Caco-2 (cell line): ENCODE measurements at regions not wholly inside any gene's neighbourhood (a gene's known extent, or its start where the extent isn't known, plus 50 kb on each side); places are given as distances from the start of the nearest gene placed in this dataset.
"Not testable (repeated sequence)": the region's sequence is repeated elsewhere in the genome, so short reads cannot be mapped to it uniquely, and the experiment has no call there.

Experiments used
- BruUV-seq: library from RNA; stranded (reverse); fragments of 400-500 nt; replicated peaks from 2 replicates; lab custom pipeline; 2021; lab: Mats Ljungman, UMichigan
- CTCF ChIA-PET: fragments of 300-600 bp; sonication (Branson Sonifier 250); formaldehyde crosslinking; loops from one replicate; lab custom pipeline; 2022; ENCODE audit warnings: antibody characterized with exemption; lab: Charles Lee
- POLR2A ChIA-PET: fragments of 300-600 bp; sonication (Branson Sonifier 250); formaldehyde crosslinking; loops from one replicate; lab custom pipeline; 2022; ENCODE audit warnings: antibody characterized with exemption; lab: Charles Lee
- DNase-seq, 2 experiments: peaks; one replicate each; pipeline versions ENCODE4 v3.0.0 to v3.0.0-alpha.2; 2020 to 2022
- H3K27me3 ChIP-seq: replicated peaks from 2 replicates; pipeline ENCODE4 v1.6.0; 2011; ENCODE audit warnings: low read length; ENCODE audit not compliant: control insufficient read depth, insufficient read depth
- H3K36me3 ChIP-seq: 2 replicates; pipeline ENCODE4 v1.5.1; 2011; ENCODE audit warnings: low read length; ENCODE audit not compliant: control insufficient read depth, insufficient read depth
- H3K4me1 ChIP-seq: fragments of 250-450 bp; sonication (Bioruptor Pico); 2 replicates; pipeline ENCODE4 v1.5.1; 2020; ENCODE audit warnings: mild to moderate bottlenecking
- H3K4me3 ChIP-seq: 2 replicates; pipeline ENCODE4 v1.5.1; 2011; ENCODE audit warnings: low read depth, mild to moderate bottlenecking, control low read depth, low read length
- H3K9me3 ChIP-seq: fragments of 250-450 bp; sonication (Bioruptor Pico); 2 replicates; pipeline ENCODE4 v1.5.1; 2020; ENCODE audit warnings: mild to moderate bottlenecking, moderate library complexity
- H3K27ac Mint-ChIP-seq: one replicate; pipeline ENCODE4 v1.8.0; 2022; ENCODE audit warnings: mixed read lengths; ENCODE audit not compliant: unreplicated experiment
- H3K27me3 Mint-ChIP-seq: one replicate; pipeline ENCODE4 v1.8.0; 2022; ENCODE audit warnings: mixed read lengths; ENCODE audit not compliant: insufficient read depth, unreplicated experiment
- H3K36me3 Mint-ChIP-seq: one replicate; pipeline ENCODE4 v1.8.0; 2022; ENCODE audit warnings: mild to moderate bottlenecking, mixed read lengths; ENCODE audit not compliant: insufficient read depth, unreplicated experiment
- H3K4me1 Mint-ChIP-seq: one replicate; pipeline ENCODE4 v1.8.0; 2022; ENCODE audit warnings: low read depth, mixed read lengths; ENCODE audit not compliant: unreplicated experiment
- H3K4me3 Mint-ChIP-seq: one replicate; pipeline ENCODE4 v1.8.0; 2022; ENCODE audit warnings: mild to moderate bottlenecking, moderate library complexity, mixed read lengths; ENCODE audit not compliant: unreplicated experiment
- H3K9me3 Mint-ChIP-seq: one replicate; pipeline ENCODE4 v1.8.0; 2022; ENCODE audit warnings: mixed read lengths; ENCODE audit not compliant: unreplicated experiment
- intact Hi-C: fragments of 100-400 bp; cut with micrococcal nuclease; formaldehyde crosslinking; loops from one replicate; pipeline ENCODE4 v1.10.0; 2022; ENCODE audit not compliant: unreplicated experiment

DNA sequence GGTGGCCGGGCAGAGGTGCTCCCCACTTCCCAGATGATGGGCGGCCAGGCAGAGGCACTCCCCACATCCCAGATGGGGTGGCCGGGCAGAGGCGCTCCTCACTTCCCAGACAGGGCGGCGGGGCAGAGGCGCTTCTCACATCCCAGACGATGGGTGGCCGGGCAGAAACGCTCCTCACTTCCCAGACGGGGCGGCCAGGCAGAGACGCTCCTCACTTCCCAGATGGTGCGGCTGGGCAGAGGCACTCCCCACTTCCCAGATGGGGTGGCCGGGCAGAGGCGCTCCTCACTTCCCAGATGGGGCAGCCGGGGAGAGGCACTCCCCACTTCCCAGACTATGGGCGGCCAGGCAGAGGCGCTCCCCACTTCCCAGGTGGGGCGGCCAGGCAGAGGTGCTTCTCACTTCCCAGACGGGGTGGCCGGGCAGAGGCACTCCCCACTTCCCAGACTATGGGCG is 275.8 kb downstream of the LIPI start:
- H3K4me3 Mint-ChIP-seq, intact Hi-C loops: not testable (repeated sequence)

DNA sequence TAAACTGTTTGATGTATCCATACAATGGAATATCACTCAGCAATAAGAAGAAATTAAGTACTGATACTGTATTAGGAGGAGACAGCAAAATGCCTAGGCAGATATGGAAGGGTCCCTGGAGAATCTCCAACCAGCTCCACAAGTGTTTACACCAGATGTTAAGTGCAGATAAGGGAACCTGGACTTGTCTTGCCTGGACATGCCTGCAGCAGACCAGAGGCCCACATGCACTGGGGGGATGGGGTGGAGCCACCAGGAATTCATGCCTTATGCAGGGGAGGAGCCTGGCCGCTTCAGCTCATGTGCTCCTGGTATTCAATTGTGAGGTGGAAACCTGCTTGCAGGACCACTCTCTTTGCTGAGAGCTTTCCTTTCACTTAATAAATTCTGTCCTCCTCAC is 287.6 kb downstream of the LIPI start:
- POLR2A ChIA-PET, H3K9me3 ChIP-seq, H3K27ac Mint-ChIP-seq, H3K4me3 Mint-ChIP-seq, H3K36me3 ChIP-seq, H3K4me1 ChIP-seq, H3K9me3 Mint-ChIP-seq, H3K4me3 ChIP-seq, BruUV-seq, H3K36me3 Mint-ChIP-seq, H3K4me1 Mint-ChIP-seq, H3K27me3 Mint-ChIP-seq, H3K27me3 ChIP-seq, intact Hi-C loops, CTCF ChIA-PET: not testable (repeated sequence)
- peak; percentile 62 to 80 for DNase-seq

More for the DNA sequence above, 275.8 kb downstream of the LIPI start:
- H3K9me3 Mint-ChIP-seq, H3K27ac Mint-ChIP-seq, BruUV-seq, H3K36me3 ChIP-seq, POLR2A ChIA-PET, H3K4me1 Mint-ChIP-seq, CTCF ChIA-PET, H3K9me3 ChIP-seq, H3K4me1 ChIP-seq, H3K27me3 ChIP-seq, DNase-seq, H3K4me3 ChIP-seq, H3K27me3 Mint-ChIP-seq: not testable (repeated sequence)
- peaks cover 13% of the 10 kb centered on the region for H3K36me3 Mint-ChIP-seq

DNA sequence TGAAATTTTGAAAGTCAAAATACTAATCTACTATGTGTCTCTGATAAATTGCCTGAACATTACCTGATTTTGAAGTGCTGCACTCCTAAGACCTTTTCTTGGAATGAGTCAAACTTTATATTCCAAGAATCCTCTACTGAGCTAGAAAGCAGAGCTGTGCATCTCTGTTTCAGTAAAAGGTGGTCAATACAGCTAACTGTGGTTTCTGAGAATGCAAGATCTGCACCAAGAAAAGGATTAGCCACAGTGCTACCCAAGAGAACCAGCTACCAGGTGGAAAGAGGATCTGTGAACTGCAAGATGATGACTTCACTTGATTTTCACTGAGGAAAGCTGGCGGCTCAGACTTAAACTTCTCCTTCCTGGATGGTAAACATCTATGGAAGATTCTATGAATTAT is 289.3 kb downstream of the LIPI start:
- H3K9me3 Mint-ChIP-seq, H3K4me3 Mint-ChIP-seq: not testable (repeated sequence)

DNA sequence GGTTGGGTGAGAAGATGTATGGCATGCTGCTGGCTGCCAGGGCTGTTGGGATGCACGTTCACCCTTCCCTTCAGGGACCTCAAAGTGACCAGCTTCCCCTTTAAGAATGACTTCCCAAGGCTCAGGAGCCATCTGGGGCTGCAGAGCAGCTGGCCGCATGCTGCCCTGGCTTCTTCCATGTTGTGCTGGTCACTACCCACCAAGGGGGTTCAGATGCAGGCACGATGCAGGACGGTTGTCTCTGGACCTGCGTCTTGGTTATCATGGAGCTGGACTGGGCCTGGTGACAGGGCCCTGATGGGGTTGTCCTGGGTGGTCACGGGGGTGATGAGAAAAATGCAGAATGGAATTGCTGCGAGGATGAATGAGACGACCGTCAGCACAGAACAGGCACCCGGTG is 297.8 kb downstream of the POTED start:
- H3K27me3 Mint-ChIP-seq, H3K9me3 Mint-ChIP-seq, CTCF ChIA-PET, H3K36me3 ChIP-seq, H3K27ac Mint-ChIP-seq, H3K27me3 ChIP-seq, H3K36me3 Mint-ChIP-seq, H3K9me3 ChIP-seq, DNase-seq, POLR2A ChIA-PET, H3K4me3 ChIP-seq, H3K4me1 Mint-ChIP-seq, H3K4me1 ChIP-seq, H3K4me3 Mint-ChIP-seq, BruUV-seq, intact Hi-C loops: not testable (repeated sequence)

More for the DNA sequence above, 289.3 kb downstream of the LIPI start:
- H3K4me1 ChIP-seq, H3K27me3 ChIP-seq, H3K36me3 Mint-ChIP-seq, intact Hi-C loops, H3K4me1 Mint-ChIP-seq, CTCF ChIA-PET, BruUV-seq, H3K4me3 ChIP-seq, H3K27ac Mint-ChIP-seq, DNase-seq, H3K27me3 Mint-ChIP-seq, H3K9me3 ChIP-seq, POLR2A ChIA-PET, H3K36me3 ChIP-seq: not testable (repeated sequence)

DNA sequence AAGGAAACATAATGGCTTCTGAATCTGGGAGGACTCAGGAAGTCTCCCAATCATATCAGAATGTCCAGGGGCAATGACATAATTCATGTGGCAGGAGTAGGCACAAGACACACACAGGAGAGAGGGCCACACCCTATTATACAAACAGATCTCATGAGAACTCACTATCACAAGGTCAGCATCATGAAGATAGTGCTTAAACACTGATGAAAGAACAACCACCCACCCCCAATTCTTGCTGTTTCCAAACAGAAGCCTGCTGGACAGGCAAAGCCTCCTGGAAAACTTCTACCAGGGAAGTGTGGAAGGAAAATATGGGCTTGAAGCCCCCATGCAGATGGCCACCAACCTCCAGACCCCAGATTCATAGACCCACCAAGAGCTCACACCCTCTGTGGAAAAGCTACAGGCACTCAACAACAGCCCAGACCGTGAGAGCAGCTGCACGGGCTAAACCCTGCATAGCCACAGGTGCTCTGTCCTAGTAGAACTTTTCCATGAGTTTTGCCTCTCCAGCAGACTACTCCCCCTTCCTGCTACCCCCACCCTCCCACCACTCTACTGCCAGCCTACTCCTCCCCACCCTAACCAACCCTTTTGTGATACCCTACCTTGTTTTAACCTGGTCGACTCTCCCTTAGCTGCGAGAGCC is 287.1 kb downstream of the POTED start:
- Mint-ChIP-seq H3K4me3 (peak overlapping the region; percentile 72), H3K9me3 (peaks cover 11% of the 10 kb centered on the region), H3K4me1 (peaks cover 14% of the 10 kb centered on the region), H3K27ac (peak overlapping the region; percentile 95)
- H3K36me3 ChIP-seq, POLR2A ChIA-PET, H3K4me3 ChIP-seq, H3K27me3 Mint-ChIP-seq, H3K9me3 ChIP-seq, H3K36me3 Mint-ChIP-seq, CTCF ChIA-PET, BruUV-seq, H3K4me1 ChIP-seq, H3K27me3 ChIP-seq: not testable (repeated sequence)
- peak; percentile 51 for DNase-seq
- intact Hi-C loops, result loop anchor here (1.0 kb wide), 1 partner anchor 18 kb away; no protein-coding TSS in a partner anchor

DNA sequence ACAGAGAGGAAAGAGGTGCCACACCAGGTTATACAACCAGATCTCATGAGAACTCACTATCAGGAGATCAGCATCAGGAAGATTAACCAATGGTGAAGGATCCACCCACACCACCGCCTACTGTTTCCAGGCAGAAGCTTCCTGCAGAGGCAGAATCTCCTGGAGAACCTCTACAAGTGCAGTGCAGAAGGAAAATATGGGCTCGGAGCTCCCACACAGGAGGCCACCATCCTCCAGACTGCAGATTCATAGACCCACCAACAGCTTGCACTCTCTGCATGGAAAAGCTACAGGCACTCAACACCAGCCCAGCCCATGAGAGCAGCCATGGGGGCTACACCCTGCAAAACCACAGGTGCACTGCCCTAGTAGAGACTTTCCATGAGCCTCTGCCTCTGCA is 284.0 kb downstream of the POTED start:
- H3K36me3 ChIP-seq, H3K9me3 ChIP-seq, CTCF ChIA-PET, H3K27me3 Mint-ChIP-seq, POLR2A ChIA-PET, H3K9me3 Mint-ChIP-seq, H3K36me3 Mint-ChIP-seq, H3K27ac Mint-ChIP-seq, DNase-seq, H3K4me3 Mint-ChIP-seq, intact Hi-C loops, H3K27me3 ChIP-seq, H3K4me1 ChIP-seq, H3K4me3 ChIP-seq, BruUV-seq: not testable (repeated sequence)
- H3K4me1 Mint-ChIP-seq, result peaks cover 14% of the 10 kb centered on the region

DNA sequence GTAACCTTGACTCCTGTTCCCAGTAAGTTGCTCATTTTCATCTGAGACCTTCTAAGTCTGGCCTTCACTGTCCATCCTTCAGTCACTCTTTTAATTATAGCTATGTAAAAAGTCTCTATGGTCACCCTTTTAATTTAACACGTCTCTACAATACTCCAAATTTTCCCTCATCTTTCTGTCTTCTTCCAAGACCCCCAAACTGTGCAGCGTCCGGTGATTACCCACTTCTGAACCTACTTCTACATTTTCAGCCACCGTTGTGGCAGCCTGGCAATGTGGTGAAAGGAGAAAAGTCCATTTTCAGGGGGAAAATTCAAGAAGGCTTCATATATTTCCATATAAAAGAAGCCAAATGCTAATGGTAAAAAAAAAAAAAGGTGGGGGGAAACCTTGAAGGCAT is 283.4 kb downstream of the POTED start:
- H3K27me3 ChIP-seq, H3K9me3 ChIP-seq, H3K36me3 ChIP-seq, DNase-seq, H3K9me3 Mint-ChIP-seq, H3K4me1 ChIP-seq, BruUV-seq, H3K36me3 Mint-ChIP-seq, H3K4me3 ChIP-seq, H3K27ac Mint-ChIP-seq, POLR2A ChIA-PET, H3K4me3 Mint-ChIP-seq, H3K27me3 Mint-ChIP-seq, CTCF ChIA-PET, intact Hi-C loops: not testable (repeated sequence)
- peaks cover 14% of the 10 kb centered on the region for H3K4me1 Mint-ChIP-seq
